GM10266 (cell line): ENCODE measurements at regions not wholly inside any gene's neighbourhood (a gene's known extent, or its start where the extent isn't known, plus 50 kb on each side); places are given as distances from the start of the nearest gene placed in this dataset.

Source experiments
- DNase-seq: peaks from one replicate; pipeline ENCODE4 v3.0.0; 2012; ENCODE audit errors: extremely low spot score
- CTCF ChIP-seq: IDR thresholded peaks from 2 replicates; pipeline ENCODE4 v1.5.1; 2012; ENCODE audit warnings: mild to moderate bottlenecking, low read depth; ENCODE audit not compliant: control insufficient read depth, insufficient read depth; ENCODE audit errors: missing control alignments

GRCh38 chr20:61140576-61140975, 111.5 kb upstream of the CDH4 start:
- no peak for TF ChIP-seq CTCF

GRCh38 chr20:61146023-61146422, 106.0 kb upstream of the CDH4 start:
- no peak for TF ChIP-seq CTCF

More at GRCh38 chr20:61140576-61140975, 111.5 kb upstream of the CDH4 start:
- DNase-seq = no peak

GRCh38 chr20:61149636-61150035, 102.4 kb upstream of the CDH4 start:
- no peak for DNase-seq
- TF ChIP-seq CTCF = no peak

More at GRCh38 chr20:61146023-61146422, 106.0 kb upstream of the CDH4 start:
- no peak for DNase-seq

GRCh38 chr20:61157301-61157700, 94.8 kb upstream of the CDH4 start:
- no peak for DNase-seq
- no peak for TF ChIP-seq CTCF

- TF ChIP-seq CTCF = no peak
- no peak for DNase-seq
Observed at GRCh38 chr20:61159957-61160686, 91.9 kb upstream of the CDH4 start.

- no peak for DNase-seq
- TF ChIP-seq CTCF = no peak
Observed at GRCh38 chr20:61161726-61162390, 90.2 kb upstream of the CDH4 start.

- DNase-seq = no peak
- no peak for TF ChIP-seq CTCF
Observed at GRCh38 chr20:61162451-61162850, 89.6 kb upstream of the CDH4 start.
